ENCODE measurements at regions not wholly inside any gene's neighbourhood (a gene's known extent, or its start where the extent isn't known, plus 50 kb on each side); places are given as distances from the start of the nearest gene placed in this dataset.

DNA sequence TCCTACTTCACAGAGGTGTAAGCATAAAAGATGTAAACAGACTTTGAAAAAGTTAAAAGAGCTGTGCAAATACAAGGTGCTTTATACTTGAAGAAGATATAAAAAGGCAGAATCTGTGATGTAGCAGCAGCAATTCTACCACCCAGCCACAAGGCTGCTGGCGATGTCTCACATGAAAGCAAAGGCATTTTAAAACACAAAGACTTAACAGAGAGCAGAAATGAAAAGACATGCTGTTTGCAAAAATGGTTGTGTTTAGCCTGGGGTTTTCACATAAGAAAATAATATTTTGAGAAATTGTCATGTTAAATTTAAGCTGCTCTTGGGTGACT is 85.5 kb upstream of the ZNF800 start:
- TF ChIP-seq ZNF274 (IDR thresholded peaks at IDR 0.05; ENCODE audit: low read depth, low read length) (no peak), YY1 (IDR thresholded peaks at IDR 0.05; ENCODE audit: insufficient read depth, insufficient read length) (no peak)
